Prostate gland (tissue), 2 donors: ENCODE measurements at regions not wholly inside any gene's neighbourhood (a gene's known extent, or its start where the extent isn't known, plus 50 kb on each side); places are given as distances from the start of the nearest gene placed in this dataset.

Experiments
- POLR2A ChIP-seq: fragments of 450-650 bp; IDR thresholded peaks from one replicate; pipeline ENCODE4 v1.6.1; 2016; ENCODE audit warnings: antibody characterized with exemption, mild to moderate bottlenecking
- POLR2AphosphoS5 ChIP-seq: sonication (generic); formaldehyde crosslinking; IDR thresholded peaks from one replicate; pipeline ENCODE4 v1.6.1; 2017; ENCODE audit warnings: antibody characterized with exemption
- TF ChIP-seq, protein P1 (sequence below), 4 experiments: fragments of 200-600 bp in 2 of 4; fragments of 450-650 bp in 2 of 4; sonication (generic) in 2 of 4; IDR thresholded peaks; 1 replicate in 3 of 4; 2 replicates in 1 of 4; pipeline ENCODE4 v1.5.1; 2016 to 2019; ENCODE audit warnings: antibody characterized with exemption in 4 of 4, mild to moderate bottlenecking in 2 of 4, moderate library complexity in 2 of 4

- TF ChIP-seq, protein P1, sequence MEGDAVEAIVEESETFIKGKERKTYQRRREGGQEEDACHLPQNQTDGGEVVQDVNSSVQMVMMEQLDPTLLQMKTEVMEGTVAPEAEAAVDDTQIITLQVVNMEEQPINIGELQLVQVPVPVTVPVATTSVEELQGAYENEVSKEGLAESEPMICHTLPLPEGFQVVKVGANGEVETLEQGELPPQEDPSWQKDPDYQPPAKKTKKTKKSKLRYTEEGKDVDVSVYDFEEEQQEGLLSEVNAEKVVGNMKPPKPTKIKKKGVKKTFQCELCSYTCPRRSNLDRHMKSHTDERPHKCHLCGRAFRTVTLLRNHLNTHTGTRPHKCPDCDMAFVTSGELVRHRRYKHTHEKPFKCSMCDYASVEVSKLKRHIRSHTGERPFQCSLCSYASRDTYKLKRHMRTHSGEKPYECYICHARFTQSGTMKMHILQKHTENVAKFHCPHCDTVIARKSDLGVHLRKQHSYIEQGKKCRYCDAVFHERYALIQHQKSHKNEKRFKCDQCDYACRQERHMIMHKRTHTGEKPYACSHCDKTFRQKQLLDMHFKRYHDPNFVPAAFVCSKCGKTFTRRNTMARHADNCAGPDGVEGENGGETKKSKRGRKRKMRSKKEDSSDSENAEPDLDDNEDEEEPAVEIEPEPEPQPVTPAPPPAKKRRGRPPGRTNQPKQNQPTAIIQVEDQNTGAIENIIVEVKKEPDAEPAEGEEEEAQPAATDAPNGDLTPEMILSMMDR (IDR thresholded peaks at IDR 0.05) = peak in 1 of 4 experiments; percentile 32
- TF ChIP-seq POLR2A (no peak), POLR2AphosphoS5 (no peak)
These were observed 183.1 kb upstream of the KAZN start for GRCh38 chr1:14415396-14415795.
